ENCODE measurements at regions not wholly inside any gene's neighbourhood (a gene's known extent, or its start where the extent isn't known, plus 50 kb on each side); places are given as distances from the start of the nearest gene placed in this dataset.

DNA sequence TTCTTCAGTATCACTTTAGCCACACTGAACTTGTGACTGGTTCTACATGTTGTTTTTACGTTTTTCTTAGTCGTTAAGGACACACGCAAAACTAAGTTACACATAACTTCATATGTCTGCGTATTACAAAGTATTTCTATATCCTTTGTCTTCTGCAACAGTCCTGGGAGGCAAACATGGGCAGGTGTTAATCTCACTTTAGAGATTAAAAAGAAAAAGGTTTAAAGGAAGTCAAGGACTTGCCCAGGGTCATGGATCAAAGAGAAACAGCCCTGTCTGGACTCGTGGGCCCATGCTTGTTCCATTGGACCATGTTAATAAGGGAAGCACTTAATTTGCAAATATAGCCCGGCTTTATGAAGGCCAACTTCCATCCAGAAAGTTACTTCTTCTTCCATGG, 98.6 kb upstream of the LPP start:
- TF ChIP-seq TAF1 (IDR thresholded peaks at IDR 0.05; ENCODE audit: borderline replicate concordance, low read depth, low read length) (no peak), POLR2AphosphoS5 (IDR thresholded peaks at IDR 0.05; ENCODE audit: low read depth, low read length) (no peak)
